Transverse colon (tissue), 4 donors: ENCODE measurements at regions not wholly inside any gene's neighbourhood (a gene's known extent, or its start where the extent isn't known, plus 50 kb on each side); places are given as distances from the start of the nearest gene placed in this dataset.

ENCODE experiments used
- EP300 ChIP-seq: sonication (generic); formaldehyde crosslinking; IDR thresholded peaks from one replicate; pipeline ENCODE4 v1.6.1; 2017; ENCODE audit warnings: antibody characterized with exemption, low read depth
- POLR2A ChIP-seq: fragments of 450-650 bp; IDR thresholded peaks from one replicate; pipeline ENCODE4 v1.6.1; 2016; ENCODE audit warnings: antibody characterized with exemption, mild to moderate bottlenecking, moderate library complexity
- POLR2AphosphoS5 ChIP-seq, 3 donors: sonication (generic); formaldehyde crosslinking; IDR thresholded peaks; one replicate each; pipeline ENCODE4 v1.6.1; 2016; ENCODE audit warnings: antibody characterized with exemption in 3 of 3
- TF ChIP-seq, protein P1 (sequence below), 5 experiments: fragments of 200-600 bp in 3 of 5; fragments of 450-650 bp in 2 of 5; sonication (generic) in 3 of 5; IDR thresholded peaks; 1 replicate in 2 of 5; 2 replicates in 3 of 5; pipeline ENCODE4 v1.5.1; 2016 to 2017; ENCODE audit warnings: antibody characterized with exemption in 5 of 5, inconsistent platforms in 3 of 5, mild to moderate bottlenecking in 2 of 5, moderate library complexity in 1 of 5

DNA sequence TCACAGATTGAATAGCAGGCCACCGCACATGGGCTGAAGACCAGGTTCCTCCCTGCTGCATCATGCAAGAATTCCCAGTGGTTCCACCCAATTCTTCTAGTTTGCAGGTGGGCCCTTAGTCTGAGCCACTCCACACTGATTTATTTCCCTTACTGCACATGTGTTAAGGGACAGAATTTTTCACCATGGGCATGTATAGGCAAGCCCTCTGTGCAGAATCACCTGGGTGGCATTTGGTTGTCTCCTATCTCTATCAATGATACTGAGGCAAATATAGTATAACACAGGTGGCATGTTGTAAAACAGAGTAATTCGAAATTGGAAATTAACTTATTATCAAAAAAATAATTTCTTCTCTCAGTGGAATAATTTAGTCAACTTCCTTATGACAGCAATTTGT lies 1892.4 kb downstream of the NCAM2 start:
- TF ChIP-seq, protein P1, sequence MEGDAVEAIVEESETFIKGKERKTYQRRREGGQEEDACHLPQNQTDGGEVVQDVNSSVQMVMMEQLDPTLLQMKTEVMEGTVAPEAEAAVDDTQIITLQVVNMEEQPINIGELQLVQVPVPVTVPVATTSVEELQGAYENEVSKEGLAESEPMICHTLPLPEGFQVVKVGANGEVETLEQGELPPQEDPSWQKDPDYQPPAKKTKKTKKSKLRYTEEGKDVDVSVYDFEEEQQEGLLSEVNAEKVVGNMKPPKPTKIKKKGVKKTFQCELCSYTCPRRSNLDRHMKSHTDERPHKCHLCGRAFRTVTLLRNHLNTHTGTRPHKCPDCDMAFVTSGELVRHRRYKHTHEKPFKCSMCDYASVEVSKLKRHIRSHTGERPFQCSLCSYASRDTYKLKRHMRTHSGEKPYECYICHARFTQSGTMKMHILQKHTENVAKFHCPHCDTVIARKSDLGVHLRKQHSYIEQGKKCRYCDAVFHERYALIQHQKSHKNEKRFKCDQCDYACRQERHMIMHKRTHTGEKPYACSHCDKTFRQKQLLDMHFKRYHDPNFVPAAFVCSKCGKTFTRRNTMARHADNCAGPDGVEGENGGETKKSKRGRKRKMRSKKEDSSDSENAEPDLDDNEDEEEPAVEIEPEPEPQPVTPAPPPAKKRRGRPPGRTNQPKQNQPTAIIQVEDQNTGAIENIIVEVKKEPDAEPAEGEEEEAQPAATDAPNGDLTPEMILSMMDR (IDR thresholded peaks at IDR 0.05): no peak
- TF ChIP-seq POLR2AphosphoS5 (IDR thresholded peaks at IDR 0.05): no peak
- TF ChIP-seq POLR2A: no peak
- no peak for TF ChIP-seq EP300
